ENCODE measurements at regions not wholly inside any gene's neighbourhood (a gene's known extent, or its start where the extent isn't known, plus 50 kb on each side); places are given as distances from the start of the nearest gene placed in this dataset.

DNA sequence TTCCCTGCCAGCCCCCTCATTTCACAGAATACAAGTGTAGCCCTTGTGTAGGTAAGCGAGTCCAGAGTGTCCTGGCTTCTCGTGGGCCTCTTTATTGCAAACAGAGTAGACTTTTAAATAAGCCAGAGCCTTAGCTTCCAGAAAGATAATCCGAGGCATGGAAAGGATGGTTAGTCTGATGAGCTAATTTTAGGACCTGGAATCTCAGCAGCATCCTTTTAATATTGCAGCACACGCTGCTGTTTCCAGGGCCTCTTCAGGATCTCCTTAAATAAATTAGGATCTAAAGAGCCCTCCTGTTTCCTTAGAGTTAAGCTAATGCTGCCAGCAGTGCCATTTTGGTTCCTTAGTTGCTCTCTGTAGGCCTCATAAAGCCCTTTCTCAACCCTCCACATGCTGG, 99.2 kb downstream of the RFC3 start:
- TF ChIP-seq, protein P1, sequence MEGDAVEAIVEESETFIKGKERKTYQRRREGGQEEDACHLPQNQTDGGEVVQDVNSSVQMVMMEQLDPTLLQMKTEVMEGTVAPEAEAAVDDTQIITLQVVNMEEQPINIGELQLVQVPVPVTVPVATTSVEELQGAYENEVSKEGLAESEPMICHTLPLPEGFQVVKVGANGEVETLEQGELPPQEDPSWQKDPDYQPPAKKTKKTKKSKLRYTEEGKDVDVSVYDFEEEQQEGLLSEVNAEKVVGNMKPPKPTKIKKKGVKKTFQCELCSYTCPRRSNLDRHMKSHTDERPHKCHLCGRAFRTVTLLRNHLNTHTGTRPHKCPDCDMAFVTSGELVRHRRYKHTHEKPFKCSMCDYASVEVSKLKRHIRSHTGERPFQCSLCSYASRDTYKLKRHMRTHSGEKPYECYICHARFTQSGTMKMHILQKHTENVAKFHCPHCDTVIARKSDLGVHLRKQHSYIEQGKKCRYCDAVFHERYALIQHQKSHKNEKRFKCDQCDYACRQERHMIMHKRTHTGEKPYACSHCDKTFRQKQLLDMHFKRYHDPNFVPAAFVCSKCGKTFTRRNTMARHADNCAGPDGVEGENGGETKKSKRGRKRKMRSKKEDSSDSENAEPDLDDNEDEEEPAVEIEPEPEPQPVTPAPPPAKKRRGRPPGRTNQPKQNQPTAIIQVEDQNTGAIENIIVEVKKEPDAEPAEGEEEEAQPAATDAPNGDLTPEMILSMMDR (IDR thresholded peaks at IDR 0.05) = no peak
- no peak for TF ChIP-seq POLR2A (IDR thresholded peaks at IDR 0.05)
